ENCODE measurements at regions not wholly inside any gene's neighbourhood (a gene's known extent, or its start where the extent isn't known, plus 50 kb on each side); places are given as distances from the start of the nearest gene placed in this dataset.
"Not testable (repeated sequence)": the region's sequence is repeated elsewhere in the genome, so short reads cannot be mapped to it uniquely, and the experiment has no call there.

DNA sequence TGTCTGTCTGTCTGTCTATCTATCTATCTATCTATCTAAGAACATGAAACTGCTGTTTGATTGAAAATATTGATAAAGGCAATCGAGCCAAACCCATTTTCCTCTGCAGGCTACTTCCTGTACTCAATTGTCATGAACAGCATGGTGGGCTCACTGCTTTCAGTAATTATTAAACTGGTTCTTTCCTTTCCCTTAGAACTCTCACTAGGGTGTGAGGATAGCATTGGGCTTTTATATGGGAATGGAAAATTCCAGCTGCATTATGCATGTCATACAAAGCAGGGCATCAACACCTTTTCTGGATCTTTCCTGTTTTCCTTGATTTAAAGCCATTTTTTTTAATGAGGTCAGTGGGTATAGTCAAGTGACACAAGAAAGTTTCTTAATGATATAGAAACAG is 161.0 kb upstream of the SYNCRIP start:
- no peak for DNase-seq

DNA sequence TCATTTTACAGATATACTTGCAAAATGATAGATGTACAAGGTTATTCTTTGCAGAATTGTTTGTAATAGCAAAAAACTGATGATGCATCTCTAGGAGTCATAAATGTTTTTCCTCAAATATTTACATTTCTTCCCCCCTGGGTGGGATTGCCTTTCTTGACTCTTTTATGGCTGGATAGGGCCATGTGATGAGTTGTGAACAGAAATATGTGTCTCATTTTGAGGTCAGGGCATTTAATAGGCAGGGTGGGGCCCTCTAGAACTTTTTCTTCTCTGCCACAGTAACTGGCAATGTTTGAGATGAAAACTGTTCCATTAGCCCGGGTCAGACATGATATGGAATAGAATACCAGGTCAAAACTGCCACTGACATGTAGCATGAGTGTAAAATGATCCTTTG is 159.5 kb upstream of the SYNCRIP start:
- no peak for DNase-seq

DNA sequence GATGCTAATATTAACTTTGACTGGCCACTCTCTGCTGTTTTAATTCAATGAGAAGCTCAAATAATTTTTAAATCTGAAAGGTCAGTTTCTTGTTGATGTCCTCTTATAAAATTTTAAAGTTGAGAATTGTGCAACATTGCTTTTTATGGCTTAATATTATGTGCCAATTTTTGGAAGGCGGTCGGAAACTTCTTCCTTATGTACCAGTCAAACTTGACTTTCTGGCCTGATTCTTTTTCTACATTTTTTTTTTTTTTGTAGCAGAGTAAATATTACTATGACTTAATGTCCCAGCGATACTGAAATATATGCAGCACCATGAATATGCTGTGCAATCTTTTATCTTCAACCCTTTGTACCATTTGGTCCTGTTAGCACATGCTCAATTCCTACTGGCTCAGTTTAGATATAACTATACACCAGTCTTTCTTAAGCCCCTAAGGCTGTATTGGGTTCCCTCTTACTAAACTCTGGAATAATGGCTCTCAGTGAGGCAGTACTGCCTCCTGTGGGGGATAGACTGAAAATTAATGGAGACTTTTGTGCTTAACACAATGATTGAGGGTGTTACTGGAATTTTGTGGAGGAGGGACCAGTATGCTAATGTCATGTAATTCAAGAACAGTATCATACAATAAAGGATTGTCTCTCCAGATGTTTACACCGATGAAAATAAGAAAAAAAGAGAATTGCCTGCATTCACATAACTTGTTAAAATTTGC is 156.4 kb upstream of the SYNCRIP start:
- DNase-seq, result no peak

DNA sequence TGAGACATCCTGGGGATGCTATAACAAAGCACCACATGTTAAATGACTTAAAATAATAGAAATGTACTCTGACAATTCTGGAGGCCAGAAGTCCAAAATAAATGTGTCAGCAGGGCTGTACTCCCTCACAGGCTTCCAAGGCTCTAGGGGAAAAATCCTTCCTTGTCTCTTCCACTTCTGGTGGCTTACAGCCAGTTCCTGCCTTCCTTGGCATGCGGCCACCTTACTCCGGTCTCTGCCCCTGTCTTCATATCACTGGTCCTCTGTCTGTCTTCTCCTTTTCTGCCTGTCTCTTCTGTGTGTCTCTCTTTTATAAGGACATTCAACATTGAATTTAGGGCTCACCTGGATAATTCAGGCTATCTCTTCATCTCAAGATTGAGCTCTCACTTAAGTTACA is 155.3 kb upstream of the SYNCRIP start:
- no peak for DNase-seq

DNA sequence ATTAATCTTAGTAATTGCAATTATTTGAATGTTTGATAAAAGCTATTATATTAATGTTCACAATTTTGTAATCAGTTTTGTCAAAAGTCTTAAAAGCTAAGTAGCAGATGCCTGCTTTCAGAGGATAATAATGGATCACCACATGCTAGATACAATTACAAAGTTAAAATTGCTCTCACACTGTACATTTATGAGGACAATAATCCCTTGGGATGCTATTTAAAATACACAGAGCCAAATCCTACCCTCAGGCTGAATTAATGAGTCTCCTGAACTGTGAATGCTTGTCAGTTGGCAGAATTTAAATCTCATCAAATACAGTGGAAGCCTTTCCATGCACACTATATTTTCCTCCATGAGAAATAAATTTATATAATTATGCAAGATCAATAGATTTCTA is 153.3 kb upstream of the SYNCRIP start:
- no peak for DNase-seq

DNA sequence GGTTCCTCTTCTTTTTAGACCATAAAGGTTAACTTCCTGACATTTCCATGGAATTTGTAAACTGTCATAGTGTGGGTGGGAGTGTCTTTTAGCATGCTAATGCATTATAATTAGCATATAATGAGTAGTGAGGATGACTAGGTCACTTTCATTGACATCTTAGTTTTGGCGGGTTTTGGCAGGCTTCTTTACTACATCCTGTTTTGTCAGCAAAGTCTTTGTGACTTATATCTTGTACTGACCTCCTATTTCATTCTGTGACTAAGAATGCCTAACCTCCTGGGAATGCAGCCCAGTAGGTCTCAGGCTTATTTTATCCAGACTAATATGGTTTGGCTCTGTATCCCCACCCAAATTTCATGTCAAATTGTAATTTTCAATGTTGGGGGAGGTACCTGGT is 149.6 kb upstream of the SYNCRIP start:
- DNase-seq, result no peak

DNA sequence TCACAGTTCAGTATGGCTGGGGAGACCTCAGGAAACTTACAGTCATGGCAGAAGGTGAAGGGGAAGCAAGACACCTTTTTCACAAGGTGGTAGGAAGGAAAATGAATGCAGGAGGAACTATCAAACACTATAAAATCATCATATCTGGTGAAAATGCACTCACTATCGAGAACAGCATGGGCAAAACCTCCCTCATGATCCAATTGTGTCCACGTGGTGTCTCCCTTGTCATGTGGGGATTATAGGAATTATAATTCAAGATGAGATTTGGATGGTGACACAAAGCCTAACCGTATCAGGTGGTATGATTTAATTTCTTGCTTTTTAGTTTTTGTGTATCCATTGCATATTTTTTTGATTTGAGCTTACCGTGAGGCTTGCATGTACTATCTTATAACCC is 133.2 kb upstream of the SYNCRIP start:
- DNase-seq, result no peak

DNA sequence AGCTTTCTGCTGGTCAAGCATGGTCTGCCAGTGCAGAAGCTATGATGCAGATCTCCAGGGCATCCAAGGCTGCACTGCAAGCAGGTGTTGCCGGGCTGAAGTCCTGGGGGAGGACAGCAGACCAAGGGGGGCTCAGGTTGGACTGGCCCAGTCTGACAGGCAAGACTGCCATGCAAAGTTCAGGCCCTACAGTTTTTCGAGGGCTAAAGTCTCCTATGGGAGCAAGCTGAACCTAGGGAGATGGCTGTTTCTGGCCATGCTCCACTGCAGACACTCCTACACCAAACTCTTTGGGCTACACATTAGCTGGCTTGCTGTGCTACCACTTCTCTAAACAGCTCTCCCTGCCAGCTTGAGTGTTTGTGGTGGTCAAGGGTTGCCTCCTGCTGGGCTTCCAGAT is 130.0 kb upstream of the SYNCRIP start:
- no peak for DNase-seq

DNA sequence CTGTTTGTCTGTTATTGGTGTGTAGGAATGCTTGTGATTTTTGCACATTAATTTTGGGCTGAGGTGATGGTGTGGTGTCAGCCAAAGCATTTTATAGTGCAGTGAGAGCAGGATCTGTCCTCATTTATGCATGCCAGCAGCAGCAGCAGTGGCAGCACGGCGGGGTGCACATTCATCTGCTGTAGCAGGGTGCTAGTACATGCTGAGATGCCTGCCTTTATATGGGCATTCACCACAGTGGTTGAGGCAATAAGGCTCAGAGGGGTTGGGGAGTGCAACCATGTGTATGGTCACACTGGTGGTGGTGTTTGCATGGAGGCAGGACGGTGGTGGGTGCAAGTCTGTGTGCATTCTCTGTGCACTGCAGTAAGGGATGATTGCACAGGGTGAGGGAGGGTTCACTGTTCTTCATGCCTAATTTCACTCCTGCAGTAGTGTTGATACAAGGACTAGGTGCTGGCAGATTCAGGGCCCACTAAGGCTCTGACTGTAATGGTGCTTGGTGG is 129.3 kb upstream of the SYNCRIP start:
- DNase-seq, result no peak

DNA sequence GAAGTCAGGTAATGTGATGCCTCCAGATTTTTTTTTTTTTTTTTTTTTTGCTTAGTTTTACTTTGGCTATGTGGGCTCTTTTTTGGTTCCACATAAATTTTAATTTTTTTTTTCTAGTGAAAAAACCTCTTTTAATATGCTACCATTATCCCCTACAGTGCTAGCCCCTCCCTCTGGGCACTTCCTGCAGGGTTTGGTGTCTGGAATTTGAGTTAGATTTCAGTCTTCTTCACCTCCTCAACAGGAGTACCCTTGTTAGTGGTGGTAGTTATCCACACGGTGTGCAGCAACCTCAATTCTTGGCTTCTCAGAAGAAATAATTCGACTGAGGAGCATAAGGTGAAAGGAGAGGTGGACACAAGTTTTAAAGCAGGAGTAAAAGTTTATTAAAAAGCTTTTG is 128.8 kb upstream of the SYNCRIP start:
- DNase-seq, result no peak

DNA sequence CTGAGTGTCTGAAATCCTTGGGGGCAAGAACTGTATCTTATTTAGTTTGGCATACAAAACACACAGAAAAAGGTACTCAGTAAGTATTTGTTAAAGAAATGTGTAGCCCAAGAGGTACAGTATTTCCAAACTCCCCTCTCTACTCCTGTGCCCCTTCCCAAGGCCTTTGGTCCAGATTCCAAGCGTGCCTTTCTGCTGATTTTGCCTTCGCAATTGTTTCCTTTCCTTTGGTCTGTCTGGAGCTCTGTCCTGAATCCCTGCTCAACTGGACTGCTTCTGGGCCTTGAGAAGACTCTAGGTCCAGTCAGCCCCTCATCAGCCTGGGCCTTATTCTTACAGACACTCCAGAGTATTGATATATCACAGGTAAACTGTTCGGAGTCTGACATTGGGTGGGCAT is 122.2 kb upstream of the SYNCRIP start:
- DNase-seq, result no peak

DNA sequence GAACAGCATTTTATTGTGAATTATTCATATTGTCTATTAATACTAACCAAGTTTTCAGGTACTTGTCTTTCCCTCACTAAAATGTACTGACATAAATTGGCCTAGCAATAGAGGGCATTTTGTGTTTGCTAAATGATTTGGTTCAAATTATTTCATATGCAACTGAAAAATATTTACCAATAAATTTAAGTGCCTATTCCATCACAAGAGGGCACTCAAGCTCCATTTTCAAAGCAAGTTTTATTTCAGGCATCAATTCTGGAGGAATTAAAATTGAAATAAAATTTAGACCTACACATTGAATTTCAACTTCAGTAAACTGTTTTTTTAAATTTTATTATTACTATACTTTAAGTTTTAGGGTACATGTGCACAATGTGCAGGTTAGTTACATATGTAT is 114.3 kb upstream of the SYNCRIP start:
- no peak for DNase-seq

DNA sequence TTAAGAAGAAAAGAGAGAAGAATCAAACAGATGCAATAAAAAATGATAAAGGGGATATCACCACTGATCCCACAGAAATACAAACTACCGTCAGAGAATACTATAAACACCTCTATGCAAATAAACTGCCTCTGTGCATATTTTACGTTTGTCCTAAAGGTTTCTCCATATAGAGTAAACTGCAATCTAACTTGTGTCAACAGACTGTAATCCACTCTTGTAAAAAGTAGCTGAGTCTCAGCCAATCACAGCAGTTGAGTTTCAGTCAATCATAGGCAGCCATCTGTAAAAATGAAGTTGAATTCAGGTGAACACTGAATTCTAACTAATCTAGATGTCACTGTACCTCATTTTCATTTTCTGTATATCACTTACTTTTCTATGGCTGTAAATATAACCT is 112.2 kb upstream of the SYNCRIP start:
- no peak for DNase-seq

DNA sequence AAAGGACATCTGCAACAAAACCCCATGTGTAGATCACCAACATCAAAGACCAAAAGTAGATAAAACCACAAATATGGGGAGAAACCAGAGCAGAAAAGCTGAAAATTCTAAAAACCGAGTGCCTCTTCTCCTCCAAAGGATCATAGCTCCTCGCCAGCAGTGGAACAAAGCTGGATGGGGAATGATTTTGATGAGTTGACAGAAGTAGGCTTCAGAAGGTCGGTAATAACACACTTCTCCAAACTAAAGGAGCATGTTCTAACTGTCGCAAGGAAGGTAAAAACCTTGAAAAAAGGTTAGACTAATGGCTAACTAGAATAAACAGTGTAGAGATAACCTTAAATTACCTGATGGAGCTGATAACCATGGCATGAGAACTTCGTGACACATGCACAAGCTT is 109.9 kb upstream of the SYNCRIP start:
- no peak for DNase-seq

DNA sequence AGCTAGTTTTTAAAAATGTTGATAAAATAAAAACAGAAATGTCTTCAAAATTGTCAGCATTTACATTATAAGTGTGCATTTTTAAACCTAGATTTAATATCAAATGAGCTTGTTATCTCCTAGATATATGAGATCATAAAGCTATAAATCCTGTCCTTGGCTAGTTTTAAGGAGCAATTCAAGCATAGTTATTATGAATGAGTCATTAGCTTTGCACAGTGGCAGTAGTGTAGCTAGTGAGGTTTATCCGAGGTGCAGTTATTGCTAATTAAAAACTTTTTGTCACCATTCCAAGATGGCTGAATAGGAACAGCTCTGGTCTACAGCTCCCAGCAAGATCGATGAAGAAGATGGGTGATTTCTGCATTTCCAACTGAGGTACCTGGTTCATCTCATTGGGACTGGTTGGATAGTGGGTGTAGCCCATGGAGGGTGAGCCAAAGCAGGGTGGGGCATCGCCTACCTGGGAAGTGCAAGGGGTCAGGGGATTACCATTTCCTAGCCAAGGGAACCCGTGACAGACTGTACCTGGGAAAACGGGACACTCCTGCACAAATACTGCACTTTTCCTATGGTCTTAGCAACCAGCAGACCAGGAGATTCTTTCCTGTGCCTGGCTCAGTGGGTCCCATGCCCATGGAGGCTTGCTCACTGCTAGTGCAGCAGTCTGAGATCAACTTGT is 108.8 kb upstream of the SYNCRIP start:
- no peak for DNase-seq

DNA sequence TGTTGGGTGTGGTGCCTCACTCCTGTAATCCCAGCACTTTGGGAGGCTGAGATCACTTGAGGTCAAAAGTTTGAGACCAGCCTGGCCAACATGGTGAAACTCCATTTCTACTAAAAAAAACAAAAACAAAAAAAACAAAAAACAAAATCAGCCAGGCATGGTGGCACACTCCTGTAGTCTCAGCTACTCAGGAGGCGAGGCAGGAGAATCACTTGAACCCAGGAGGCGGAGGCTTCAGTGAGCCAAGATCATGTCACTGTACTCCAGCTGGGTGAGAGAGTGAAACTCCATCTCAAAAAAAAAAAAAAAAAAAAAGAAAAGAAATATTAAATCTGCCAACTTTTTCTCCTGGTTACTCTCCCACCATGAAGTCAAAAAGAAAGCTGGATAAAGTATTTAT is 107.5 kb upstream of the SYNCRIP start:
- not testable (repeated sequence) for DNase-seq

DNA sequence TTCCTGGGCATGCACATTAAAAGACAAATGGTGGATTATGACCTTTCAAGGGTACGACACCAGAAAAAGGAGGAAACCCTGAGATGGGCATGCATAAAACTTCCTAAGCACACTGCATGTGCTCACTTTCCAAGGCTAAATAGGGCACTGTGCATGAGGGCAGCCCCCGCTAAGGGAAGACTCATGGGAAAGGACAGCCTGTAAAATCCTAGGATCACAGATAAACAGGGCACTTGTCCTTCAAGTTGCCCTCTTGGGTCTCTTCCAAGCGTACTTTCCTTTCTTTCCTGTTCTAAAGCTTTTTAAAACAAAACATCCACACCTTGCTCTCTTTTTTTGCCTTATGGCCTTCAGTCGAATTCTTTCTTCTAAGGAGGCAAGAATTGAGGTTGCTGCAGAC is 106.5 kb upstream of the SYNCRIP start:
- no peak for DNase-seq

DNA sequence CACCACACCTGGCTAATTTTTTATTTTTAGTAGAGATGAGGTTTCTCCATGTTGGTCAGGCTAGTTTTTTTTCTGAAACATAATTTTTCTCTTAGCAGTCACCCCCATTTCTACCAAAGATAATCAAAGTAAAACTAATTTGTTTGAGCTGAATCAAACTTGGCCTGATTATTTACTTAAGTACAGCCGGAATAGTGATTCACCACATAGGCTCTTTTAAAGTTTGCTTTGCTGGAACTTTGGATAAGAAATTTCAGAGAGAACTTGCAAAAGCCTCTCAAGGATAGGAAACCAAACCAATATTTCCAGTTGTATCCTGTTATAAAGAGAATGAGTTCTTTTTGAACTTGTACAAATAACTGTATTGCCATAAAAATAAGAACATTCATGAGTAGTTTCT is 105.0 kb upstream of the SYNCRIP start:
- DNase-seq, result no peak

DNA sequence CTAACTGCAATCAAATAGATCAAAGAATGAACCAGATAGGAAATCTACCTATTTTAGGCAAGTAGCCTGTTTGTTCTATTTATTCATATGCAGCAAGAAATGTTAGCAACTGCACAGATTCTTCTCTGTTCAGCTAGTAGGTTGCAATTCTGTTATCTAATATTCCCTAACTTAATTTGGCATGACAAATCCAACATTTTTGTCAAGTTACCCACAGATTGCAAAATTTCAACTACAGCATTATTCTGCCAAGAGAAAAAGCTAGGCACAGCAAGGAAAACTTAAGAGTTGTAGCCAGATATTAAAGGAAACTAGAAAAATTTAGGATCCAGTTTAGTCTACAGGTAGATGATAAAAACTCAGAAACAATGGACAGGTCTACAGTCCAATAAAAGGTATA is 104.4 kb upstream of the SYNCRIP start:
- DNase-seq, result no peak

DNA sequence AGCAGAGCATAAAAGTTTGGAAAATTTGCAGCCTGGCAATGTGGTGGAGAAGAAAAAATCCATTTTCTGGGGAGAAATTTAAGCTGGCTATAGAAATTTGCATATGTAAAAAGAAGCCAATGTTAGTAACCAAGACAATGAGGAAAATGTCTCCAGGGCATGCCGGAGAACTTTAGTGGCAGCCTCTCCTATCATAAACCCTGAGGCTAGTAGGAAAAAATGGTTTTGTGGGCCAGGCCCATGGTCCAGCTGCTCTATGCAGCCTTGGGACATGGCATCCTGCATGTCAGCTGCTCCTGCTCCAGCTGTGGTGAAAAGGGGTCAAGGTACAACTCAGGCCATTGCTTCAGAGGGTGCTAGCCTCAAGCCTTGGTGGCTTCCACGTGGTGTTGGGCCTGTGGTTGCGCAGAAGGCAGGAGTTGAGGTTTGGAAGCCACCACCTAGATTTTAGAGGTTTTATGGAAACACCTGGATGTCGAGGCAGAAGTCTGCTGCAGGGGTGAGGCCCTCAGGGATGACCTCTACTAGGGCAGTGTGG is 101.8 kb upstream of the SYNCRIP start:
- DNase-seq, result no peak

DNA sequence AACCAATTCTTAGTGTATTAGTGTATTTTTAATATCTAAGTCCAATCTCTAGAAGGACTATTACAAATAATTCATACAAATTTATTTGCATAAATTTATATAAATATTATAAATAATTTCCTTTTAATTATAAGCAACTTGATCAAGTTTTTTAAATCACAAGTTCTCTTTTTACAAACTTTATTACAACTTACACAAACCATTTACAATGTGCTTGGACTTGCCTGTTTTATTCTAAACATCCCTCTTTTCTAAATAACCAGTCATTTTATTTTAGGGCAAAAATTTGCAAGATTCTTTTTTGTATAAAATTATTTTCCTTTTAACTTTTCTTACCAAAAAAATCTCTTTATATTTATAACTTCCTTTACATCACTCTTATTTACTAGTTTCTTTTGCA is 83.5 kb upstream of the SYNCRIP start:
- DNase-seq, result no peak

DNA sequence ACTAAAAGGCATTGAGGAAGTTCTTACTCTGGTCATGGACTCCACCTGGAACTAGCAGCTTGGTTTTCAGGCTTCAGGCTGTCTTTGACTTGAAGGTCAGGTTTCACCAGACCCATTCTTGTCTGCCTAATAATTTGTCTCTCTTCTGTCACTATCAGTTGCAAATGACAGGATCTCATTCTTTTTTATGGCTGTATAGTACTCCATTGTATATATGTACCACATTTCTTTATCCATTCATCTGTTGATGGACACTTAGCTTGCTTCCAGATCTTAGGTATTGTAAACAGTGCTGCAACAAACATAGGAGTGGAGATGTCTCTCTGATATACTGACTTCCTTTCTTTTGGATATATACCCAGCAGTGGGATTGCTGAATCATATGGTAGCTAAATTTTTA is 73.1 kb upstream of the SYNCRIP start:
- no peak for DNase-seq

DNA sequence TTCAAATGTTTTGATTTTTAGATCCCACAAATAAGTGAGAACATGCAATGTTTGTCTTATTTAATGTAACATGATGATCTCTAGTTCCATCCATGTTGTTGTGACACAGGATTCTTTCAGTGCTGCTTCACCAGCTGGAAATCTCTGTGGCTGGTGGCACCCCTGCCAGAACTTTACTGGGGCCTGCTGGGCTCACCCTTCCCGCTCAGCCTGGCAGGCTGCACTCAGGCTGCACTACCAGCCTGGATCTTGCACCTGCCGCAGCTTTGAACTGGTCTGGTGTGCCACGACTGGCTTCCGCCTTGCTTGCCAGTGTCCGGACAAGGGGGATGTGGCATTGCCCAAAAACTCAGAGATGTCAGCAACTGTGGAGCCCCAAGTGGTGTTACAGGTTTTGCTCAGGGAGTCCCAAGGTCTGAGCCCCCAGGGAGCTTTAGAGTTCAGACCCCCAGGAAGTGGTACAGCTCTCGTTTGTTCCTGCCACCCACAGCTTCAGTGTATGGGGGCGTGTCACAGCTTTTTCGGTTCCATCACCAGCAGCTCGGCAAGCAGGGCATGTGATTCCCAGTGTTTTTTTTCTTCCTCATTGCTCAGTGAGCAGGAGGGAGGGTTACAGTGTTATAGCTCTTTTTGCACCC is 72.3 kb upstream of the SYNCRIP start:
- DNase-seq, result no peak

DNA sequence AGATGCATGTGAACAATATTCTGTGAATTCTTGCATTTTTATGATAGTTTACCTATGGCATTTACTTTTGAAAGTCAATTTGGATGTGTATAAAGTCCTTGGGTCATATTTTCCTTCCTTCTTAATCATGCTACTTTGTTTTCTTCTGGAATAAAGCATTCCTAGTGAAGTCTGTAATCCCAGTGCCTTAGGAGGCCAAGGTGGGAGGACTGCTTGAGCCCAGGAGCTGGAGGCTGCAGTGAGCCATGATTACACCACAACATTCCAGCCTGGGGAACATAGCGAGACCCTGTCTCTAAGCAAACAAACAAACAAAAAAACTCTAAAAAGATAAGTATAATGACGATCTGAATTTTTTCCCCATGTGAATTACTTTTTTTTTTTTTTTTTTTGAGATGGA is 69.7 kb upstream of the SYNCRIP start:
- no peak for DNase-seq

All from stimulated activated CD4-positive, alpha-beta T cell treated with anti-CD3 and anti-CD28 coated beads, Interleukin-2, amount 100 ng/mL, for 48 hours (primary cell).